OCI-LY7 (cell line): ENCODE measurements at regions not wholly inside any gene's neighbourhood (a gene's known extent, or its start where the extent isn't known, plus 50 kb on each side); places are given as distances from the start of the nearest gene placed in this dataset.

Source experiments
- BruUV-seq: library from RNA; stranded (reverse); fragments of 400-500 nt; replicated peaks from 2 replicates; lab custom pipeline; 2021; lab: Mats Ljungman, UMichigan
- CTCF ChIA-PET: fragments of 300-600 bp; sonication (Branson Sonifier 250); formaldehyde crosslinking; loops from one replicate; lab custom pipeline; 2022; ENCODE audit warnings: antibody characterized with exemption; ENCODE audit not compliant: unreplicated experiment; lab: Charles Lee
- POLR2A ChIA-PET: fragments of 300-600 bp; sonication (Branson Sonifier 250); formaldehyde crosslinking; loops from one replicate; lab custom pipeline; 2022; ENCODE audit warnings: antibody characterized with exemption; lab: Charles Lee
- DNase-seq: peaks from one replicate; pipeline ENCODE4 v3.0.0-alpha.2; 2015; ENCODE audit warnings: low spot score
- H2AFZ ChIP-seq: fragments of 200-600 bp; sonication (generic), shearing (Covaris generic); 2 replicates; pipeline ENCODE4 v1.6.1; 2014; ENCODE audit warnings: mild to moderate bottlenecking, antibody characterized with exemption, low read length, moderate library complexity
- H3K27ac ChIP-seq: fragments of 200-600 bp; sonication (generic); 2 replicates; pipeline ENCODE4 v1.5.1; 2014; ENCODE audit warnings: mixed run types, low read depth, mild to moderate bottlenecking, moderate library complexity, low read length, inconsistent platforms; ENCODE audit not compliant: poor library complexity, severe bottlenecking
- H3K36me3 ChIP-seq: fragments of 200-600 bp; sonication (generic); 2 replicates; pipeline ENCODE4 v1.6.1; 2014; ENCODE audit warnings: mild to moderate bottlenecking, antibody characterized with exemption, low read length, moderate library complexity, mixed read lengths; ENCODE audit not compliant: insufficient read depth
- H3K4me1 ChIP-seq: fragments of 200-600 bp; sonication (generic); 2 replicates; pipeline ENCODE4 v1.5.1; 2014; ENCODE audit warnings: mild to moderate bottlenecking, low read length; ENCODE audit not compliant: insufficient read depth, poor library complexity, severe bottlenecking
- H3K4me2 ChIP-seq: fragments of 200-600 bp; sonication (generic); 2 replicates; pipeline ENCODE4 v1.6.1; 2014; ENCODE audit warnings: mild to moderate bottlenecking, low read length
- H3K4me3 ChIP-seq: fragments of 200-600 bp; sonication (generic); 2 replicates; pipeline ENCODE4 v1.5.1; 2014; ENCODE audit warnings: mild to moderate bottlenecking, low read depth, low read length; ENCODE audit not compliant: poor library complexity, severe bottlenecking
- H3K79me2 ChIP-seq: fragments of 200-600 bp; sonication (generic); 2 replicates; pipeline ENCODE4 v1.6.1; 2016; ENCODE audit warnings: low read depth, mild to moderate bottlenecking, low read length, moderate library complexity, mixed read lengths; ENCODE audit not compliant: insufficient read depth
- H3K9me2 ChIP-seq: fragments of 200-600 bp; sonication (generic); 2 replicates; pipeline ENCODE4 v1.6.1; 2016; ENCODE audit warnings: mild to moderate bottlenecking, low read length, mixed read lengths; ENCODE audit not compliant: insufficient read depth
- H3K9me3 ChIP-seq: fragments of 200-600 bp; sonication (generic); 2 replicates; pipeline ENCODE4 v1.6.1; 2014; ENCODE audit warnings: mild to moderate bottlenecking, mixed run types, low read length, mixed read lengths
- H4K20me1 ChIP-seq: fragments of 200-600 bp; sonication (generic); 2 replicates; pipeline ENCODE4 v1.6.1; 2014; ENCODE audit warnings: mild to moderate bottlenecking, antibody characterized with exemption, low read length, moderate library complexity, mixed read lengths; ENCODE audit not compliant: insufficient read depth
- EZH2phosphoT487 ChIP-seq: fragments of 200-600 bp; sonication (generic); IDR thresholded peaks from 2 replicates; pipeline ENCODE4 v1.6.1; 2018; ENCODE audit warnings: low read depth, borderline replicate concordance, mild to moderate bottlenecking, mixed run types, antibody characterized with exemption, low read length, moderate library complexity, mixed read lengths
- intact Hi-C: fragments of 100-400 bp; cut with micrococcal nuclease; formaldehyde crosslinking; loops from one replicate; pipeline ENCODE4 v1.10.0; 2022; ENCODE audit not compliant: unreplicated experiment
- TF ChIP-seq, protein P1 (sequence below): fragments of 200-600 bp; sonication (generic); conservative IDR thresholded peaks from 2 replicates; pipeline ENCODE4 v1.5.1; 2014; ENCODE audit warnings: mild to moderate bottlenecking, antibody characterized with exemption, low read length, moderate library complexity, mixed read lengths

- Histone ChIP-seq H4K20me1 (no peaks in the 10 kb centered on the region), H2AFZ (no peak overlapping the region), H3K9me3 (no peaks in the 10 kb centered on the region), H3K4me1 (no peaks in the 10 kb centered on the region), H3K36me3 (no peaks in the 10 kb centered on the region), H3K4me3 (no peak overlapping the region), H3K27ac (no peak overlapping the region), H3K79me2 (no peaks in the 10 kb centered on the region), H3K4me2 (no peak overlapping the region), H3K9me2 (no peaks in the 10 kb centered on the region)
- intact Hi-C loops, result no loop called here
- BruUV-seq, result no TSS peak
- ChIA-PET POLR2A (no interaction called here), CTCF (no interaction called here)
- DNase-seq, result no peak
- TF ChIP-seq EZH2phosphoT487, result no peak
- TF ChIP-seq, protein P1, sequence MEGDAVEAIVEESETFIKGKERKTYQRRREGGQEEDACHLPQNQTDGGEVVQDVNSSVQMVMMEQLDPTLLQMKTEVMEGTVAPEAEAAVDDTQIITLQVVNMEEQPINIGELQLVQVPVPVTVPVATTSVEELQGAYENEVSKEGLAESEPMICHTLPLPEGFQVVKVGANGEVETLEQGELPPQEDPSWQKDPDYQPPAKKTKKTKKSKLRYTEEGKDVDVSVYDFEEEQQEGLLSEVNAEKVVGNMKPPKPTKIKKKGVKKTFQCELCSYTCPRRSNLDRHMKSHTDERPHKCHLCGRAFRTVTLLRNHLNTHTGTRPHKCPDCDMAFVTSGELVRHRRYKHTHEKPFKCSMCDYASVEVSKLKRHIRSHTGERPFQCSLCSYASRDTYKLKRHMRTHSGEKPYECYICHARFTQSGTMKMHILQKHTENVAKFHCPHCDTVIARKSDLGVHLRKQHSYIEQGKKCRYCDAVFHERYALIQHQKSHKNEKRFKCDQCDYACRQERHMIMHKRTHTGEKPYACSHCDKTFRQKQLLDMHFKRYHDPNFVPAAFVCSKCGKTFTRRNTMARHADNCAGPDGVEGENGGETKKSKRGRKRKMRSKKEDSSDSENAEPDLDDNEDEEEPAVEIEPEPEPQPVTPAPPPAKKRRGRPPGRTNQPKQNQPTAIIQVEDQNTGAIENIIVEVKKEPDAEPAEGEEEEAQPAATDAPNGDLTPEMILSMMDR, result no peak
Measured at GRCh38 chr2:221791844-221792243, 219.7 kb upstream of the EPHA4 start.

DNA sequence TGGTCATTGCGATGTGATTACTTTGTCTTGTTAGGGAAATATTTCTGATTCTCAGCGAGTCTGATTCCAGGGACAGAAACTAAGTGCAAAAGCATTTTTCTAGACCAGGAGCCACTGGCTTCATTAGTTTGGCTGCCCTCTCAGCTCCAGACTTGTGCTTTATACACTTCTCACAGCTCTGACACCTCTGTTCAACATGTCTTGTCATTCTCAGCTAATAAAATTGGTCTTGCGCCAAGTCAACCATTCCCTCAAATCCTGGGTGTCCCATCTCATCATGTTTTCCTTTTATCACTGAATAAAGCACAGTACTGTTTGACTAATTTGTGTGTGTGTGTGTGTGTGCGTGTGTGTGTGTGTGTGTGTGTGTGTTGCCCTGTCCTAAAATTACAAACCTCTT is 215.5 kb upstream of the EPHA4 start:
- no peaks in the 10 kb centered on the region for H3K36me3 ChIP-seq
- H4K20me1 ChIP-seq, result no peaks in the 10 kb centered on the region
- BruUV-seq, result no TSS peak
- DNase-seq, result no peak
- ChIA-PET CTCF (no interaction called here), POLR2A (interaction anchor here (0.6 kb wide), 1 partner anchor 132 kb away, joined by 3 read pairs; no protein-coding TSS in a partner anchor)
- no peaks in the 10 kb centered on the region for H3K79me2 ChIP-seq
- no peak overlapping the region for H2AFZ ChIP-seq
- no peak overlapping the region for H3K4me3 ChIP-seq
- H3K4me1 ChIP-seq, result no peaks in the 10 kb centered on the region
- TF ChIP-seq, protein P1, result no peak
- no peak overlapping the region for H3K4me2 ChIP-seq
- no peaks in the 10 kb centered on the region for H3K9me3 ChIP-seq
- no peaks in the 10 kb centered on the region for H3K9me2 ChIP-seq
- no peak overlapping the region for H3K27ac ChIP-seq
- intact Hi-C loops, result no loop called here

DNA sequence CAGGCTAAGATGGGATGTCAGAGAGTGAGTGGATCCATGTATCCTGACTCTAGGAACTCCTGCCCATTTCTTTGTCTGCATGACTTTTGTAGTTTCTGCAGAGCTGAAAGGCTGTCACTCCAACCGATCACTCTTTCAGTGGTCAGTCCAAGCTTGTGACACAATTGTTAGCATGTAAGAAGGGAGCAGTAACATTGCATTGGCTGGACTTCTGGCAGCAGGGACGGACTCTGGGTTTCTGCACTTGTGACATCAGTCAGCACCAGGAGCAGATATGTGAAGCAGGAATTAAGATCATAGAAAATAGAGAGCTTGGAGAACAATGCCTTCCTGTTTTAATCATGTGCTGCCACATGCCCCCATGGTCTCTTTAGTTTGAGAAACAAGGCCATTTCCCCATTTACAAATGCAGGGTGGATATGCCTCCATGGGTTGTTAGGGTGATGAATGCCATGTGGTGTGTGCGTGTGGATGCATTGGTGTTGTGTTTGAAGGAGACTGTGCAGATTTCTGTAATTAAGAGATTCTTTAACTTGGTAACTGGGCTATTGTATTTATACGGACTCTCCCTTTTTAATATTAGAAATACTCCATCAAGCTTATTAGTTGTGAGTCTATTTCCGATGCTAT is 214.3 kb upstream of the EPHA4 start:
- no peak for TF ChIP-seq EZH2phosphoT487
- TF ChIP-seq, protein P1, result no peak
- no peak overlapping the region for H3K4me2 ChIP-seq
- H4K20me1 ChIP-seq, result no peaks in the 10 kb centered on the region
- BruUV-seq, result no TSS peak
- H3K79me2 ChIP-seq, result no peaks in the 10 kb centered on the region
- H3K9me2 ChIP-seq, result no peaks in the 10 kb centered on the region
- CTCF ChIA-PET, result no interaction called here
- no peak overlapping the region for H2AFZ ChIP-seq
- no peaks in the 10 kb centered on the region for H3K9me3 ChIP-seq
- H3K4me3 ChIP-seq, result no peak overlapping the region
- POLR2A ChIA-PET, result no interaction called here
- no peaks in the 10 kb centered on the region for H3K4me1 ChIP-seq
- H3K27ac ChIP-seq, result no peak overlapping the region
- intact Hi-C loops, result no loop called here
- no peak for DNase-seq
- H3K36me3 ChIP-seq, result no peaks in the 10 kb centered on the region
